ENCODE measurements at regions not wholly inside any gene's neighbourhood (a gene's known extent, or its start where the extent isn't known, plus 50 kb on each side); places are given as distances from the start of the nearest gene placed in this dataset.

GRCh38 chr18:40041951-40042350 is 1913.1 kb upstream of the PIK3C3 start:
- Histone ChIP-seq H3K4me2 (ENCODE audit: low read length) (no peak overlapping the region), H3K9me2 (ENCODE audit: low read depth, low read length) (no peaks in the 10 kb centered on the region), H3K27me3 (ENCODE audit: insufficient read depth, low read length) (no peaks in the 10 kb centered on the region), H3K9me3 (ENCODE audit: low read length) (no peaks in the 10 kb centered on the region), H3K4me3 (ENCODE audit: low read depth, low read length, poor library complexity, severe bottlenecking) (no peak overlapping the region), H3K79me2 (ENCODE audit: insufficient read depth, low read length) (no peaks in the 10 kb centered on the region), H3K36me3 (ENCODE audit: insufficient read depth, low read length) (no peaks in the 10 kb centered on the region), H3K4me1 (ENCODE audit: insufficient read depth, low read length, severe bottlenecking) (no peaks in the 10 kb centered on the region), H3F3A (ENCODE audit: insufficient read depth, low read length) (no peaks in the 10 kb centered on the region), H3K27ac (ENCODE audit: low read depth, low read length, poor library complexity, severe bottlenecking) (no peak overlapping the region), H2AFZ (ENCODE audit: low read length) (no peak overlapping the region), H3K9ac (ENCODE audit: low read length) (no peak overlapping the region), H4K20me1 (ENCODE audit: insufficient read depth, low read length) (no peaks in the 10 kb centered on the region)
- TF ChIP-seq CTCF (IDR thresholded peaks at IDR 0.05; ENCODE audit: low read length) (no peak), EZH2 (IDR thresholded peaks at IDR 0.05; ENCODE audit: borderline replicate concordance, low read length) (no peak)

- no peaks in the 10 kb centered on the region for H3K27me3 ChIP-seq (ENCODE audit: insufficient read depth, low read length)
- no peaks in the 10 kb centered on the region for H3K36me3 ChIP-seq (ENCODE audit: insufficient read depth, low read length)
- no peak overlapping the region for H3K4me2 ChIP-seq (ENCODE audit: low read length)
- no peaks in the 10 kb centered on the region for H3K79me2 ChIP-seq (ENCODE audit: insufficient read depth, low read length)
- H2AFZ ChIP-seq (ENCODE audit: low read length): no peak overlapping the region
- no peak overlapping the region for H3K4me3 ChIP-seq (ENCODE audit: low read depth, low read length, poor library complexity, severe bottlenecking)
- no peak for TF ChIP-seq CTCF (IDR thresholded peaks at IDR 0.05; ENCODE audit: low read length)
- TF ChIP-seq EZH2 (IDR thresholded peaks at IDR 0.05; ENCODE audit: borderline replicate concordance, low read length): no peak
- H3K9me3 ChIP-seq (ENCODE audit: low read length): no peaks in the 10 kb centered on the region
- H3K9ac ChIP-seq (ENCODE audit: low read length): no peak overlapping the region
- no peaks in the 10 kb centered on the region for H4K20me1 ChIP-seq (ENCODE audit: insufficient read depth, low read length)
- no peaks in the 10 kb centered on the region for H3K9me2 ChIP-seq (ENCODE audit: low read depth, low read length)
- no peak overlapping the region for H3K27ac ChIP-seq (ENCODE audit: low read depth, low read length, poor library complexity, severe bottlenecking)
- H3K4me1 ChIP-seq (ENCODE audit: insufficient read depth, low read length, severe bottlenecking): no peaks in the 10 kb centered on the region
- H3F3A ChIP-seq (ENCODE audit: insufficient read depth, low read length): no peaks in the 10 kb centered on the region
Measured at GRCh38 chr18:40040574-40040973, 1914.5 kb upstream of the PIK3C3 start.

GRCh38 chr18:40037356-40037755 is 1917.7 kb upstream of the PIK3C3 start:
- no peaks in the 10 kb centered on the region for H3F3A ChIP-seq (ENCODE audit: insufficient read depth, low read length)

More at GRCh38 chr18:40037356-40037755, 1917.7 kb upstream of the PIK3C3 start:
- no peaks in the 10 kb centered on the region for H3K9me3 ChIP-seq (ENCODE audit: low read length)
- H3K27me3 ChIP-seq (ENCODE audit: insufficient read depth, low read length): no peaks in the 10 kb centered on the region
- H3K4me1 ChIP-seq (ENCODE audit: insufficient read depth, low read length, severe bottlenecking): no peaks in the 10 kb centered on the region
- no peak overlapping the region for H3K4me2 ChIP-seq (ENCODE audit: low read length)
- H3K9ac ChIP-seq (ENCODE audit: low read length): no peak overlapping the region
- TF ChIP-seq EZH2 (IDR thresholded peaks at IDR 0.05; ENCODE audit: borderline replicate concordance, low read length) (no peak), CTCF (IDR thresholded peaks at IDR 0.05; ENCODE audit: low read length) (no peak)
- no peak overlapping the region for H3K27ac ChIP-seq (ENCODE audit: low read depth, low read length, poor library complexity, severe bottlenecking)
- H3K4me3 ChIP-seq (ENCODE audit: low read depth, low read length, poor library complexity, severe bottlenecking): no peak overlapping the region
- H4K20me1 ChIP-seq (ENCODE audit: insufficient read depth, low read length): no peaks in the 10 kb centered on the region
- no peak overlapping the region for H2AFZ ChIP-seq (ENCODE audit: low read length)
- H3K36me3 ChIP-seq (ENCODE audit: insufficient read depth, low read length): no peaks in the 10 kb centered on the region
- no peaks in the 10 kb centered on the region for H3K79me2 ChIP-seq (ENCODE audit: insufficient read depth, low read length)
- no peaks in the 10 kb centered on the region for H3K9me2 ChIP-seq (ENCODE audit: low read depth, low read length)
